RWPE1 (cell line): ENCODE measurements at regions not wholly inside any gene's neighbourhood (a gene's known extent, or its start where the extent isn't known, plus 50 kb on each side); places are given as distances from the start of the nearest gene placed in this dataset.

Experiments used
- CTCF ChIA-PET: fragments of 350-600 bp; sonication (Branson Sonifier 250); formaldehyde crosslinking; extraction: SDS; loops from one replicate; lab custom pipeline; 2021; lab: Yijun Ruan, JAX
- POLR2A ChIA-PET: fragments of 400-600 bp; formaldehyde crosslinking; extraction: SDS; loops from one replicate; lab custom pipeline; 2020; ENCODE audit warnings: antibody characterized with exemption; ENCODE audit not compliant: low non-redundant PET; lab: Yijun Ruan, JAX
- DNase-seq: peaks from one replicate; pipeline ENCODE4 v3.0.0; 2012; ENCODE audit warnings: low spot score
- H3K27ac ChIP-seq: fragments of 450-650 bp; 2 replicates; pipeline ENCODE4 v1.5.1; 2017
- CTCF ChIP-seq: fragments of 450-650 bp; conservative IDR thresholded peaks from 2 replicates; pipeline ENCODE4 v1.5.1; 2017; ENCODE audit warnings: low read depth, mild to moderate bottlenecking

GRCh38 chr15:96720251-96720650 lies 389.8 kb downstream of the NR2F2 start:
- TF ChIP-seq CTCF, result no peak
- no peak for DNase-seq
- ChIA-PET CTCF (interaction anchor here (0.8 kb wide), 1 partner anchor 27 kb away, joined by 3 read pairs; no protein-coding TSS in a partner anchor), POLR2A (no interaction called here)
- H3K27ac ChIP-seq, result no peak overlapping the region

DNA sequence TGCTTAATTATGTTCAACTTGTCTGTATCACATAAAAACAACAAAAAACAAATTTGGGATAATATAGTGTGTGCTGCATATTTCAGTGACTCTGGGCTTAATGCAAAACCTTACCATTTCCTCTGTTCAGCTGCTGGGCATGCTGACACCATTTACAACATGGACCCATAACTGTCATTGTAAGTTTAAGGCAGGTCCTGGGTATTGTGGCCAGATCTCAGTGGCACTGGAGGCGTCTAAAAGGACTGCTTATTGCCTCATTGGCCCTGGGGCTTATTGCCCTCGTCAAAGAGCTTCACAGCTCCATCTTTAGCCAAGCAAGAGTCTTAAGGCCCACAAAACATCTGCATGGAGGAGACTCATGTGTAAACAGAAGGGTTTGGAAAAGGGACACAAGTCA lies 390.2 kb downstream of the NR2F2 start:
- no peak for DNase-seq
- no peak overlapping the region for H3K27ac ChIP-seq
- TF ChIP-seq CTCF, result no peak
- ChIA-PET CTCF (interaction anchor here (0.6 kb wide), 2 partner anchors 560 to 1122 kb away, joined by 3 to 8 read pairs; no protein-coding TSS in a partner anchor), POLR2A (no interaction called here)

DNA sequence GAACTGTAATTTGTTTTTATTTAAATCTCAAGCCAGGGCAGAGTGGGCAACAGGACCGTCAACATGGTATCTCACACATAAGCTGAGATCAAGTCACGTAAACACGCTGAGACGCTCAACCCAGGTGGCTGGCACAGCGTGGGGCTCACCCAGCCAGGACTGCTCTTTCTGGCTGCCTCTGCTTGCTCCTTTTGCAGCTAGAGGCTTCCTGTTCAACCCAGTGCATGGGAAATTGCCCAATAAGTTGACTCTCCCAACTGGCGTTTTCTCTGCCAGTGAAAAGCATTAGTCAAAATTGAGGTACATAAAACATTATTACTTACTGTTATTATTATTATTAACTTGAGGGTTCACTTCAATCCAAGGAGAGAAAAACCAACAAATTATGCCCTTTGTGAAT lies 398.1 kb downstream of the NR2F2 start:
- no peak for TF ChIP-seq CTCF
- ChIA-PET CTCF (interaction anchor here (0.6 kb wide), 1 partner anchor 230 kb away, joined by 3 read pairs; no protein-coding TSS in a partner anchor), POLR2A (no interaction called here)
- no peak for DNase-seq
- no peak overlapping the region for H3K27ac ChIP-seq

DNA sequence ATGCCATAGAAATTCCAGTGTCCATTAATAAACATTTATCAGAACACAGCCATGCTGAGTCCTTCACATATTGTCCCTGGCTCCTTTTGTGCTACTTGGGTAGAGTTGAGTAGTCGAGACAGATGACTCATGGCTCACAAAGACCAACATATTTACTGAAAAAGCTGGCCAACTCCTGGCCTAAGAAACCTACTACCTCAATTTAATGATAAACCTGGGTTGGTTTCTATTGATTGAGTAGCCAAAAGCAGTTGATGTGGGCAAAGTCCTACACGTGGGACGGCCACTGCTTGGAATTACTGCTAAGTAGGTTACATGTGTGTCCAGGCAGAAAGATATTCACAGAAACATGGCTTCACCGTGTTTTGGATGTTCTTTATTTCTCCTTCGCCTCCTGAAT lies 402.2 kb downstream of the NR2F2 start:
- no peak overlapping the region for H3K27ac ChIP-seq
- no peak for TF ChIP-seq CTCF
- ChIA-PET CTCF (no interaction called here), POLR2A (no interaction called here)
- no peak for DNase-seq

DNA sequence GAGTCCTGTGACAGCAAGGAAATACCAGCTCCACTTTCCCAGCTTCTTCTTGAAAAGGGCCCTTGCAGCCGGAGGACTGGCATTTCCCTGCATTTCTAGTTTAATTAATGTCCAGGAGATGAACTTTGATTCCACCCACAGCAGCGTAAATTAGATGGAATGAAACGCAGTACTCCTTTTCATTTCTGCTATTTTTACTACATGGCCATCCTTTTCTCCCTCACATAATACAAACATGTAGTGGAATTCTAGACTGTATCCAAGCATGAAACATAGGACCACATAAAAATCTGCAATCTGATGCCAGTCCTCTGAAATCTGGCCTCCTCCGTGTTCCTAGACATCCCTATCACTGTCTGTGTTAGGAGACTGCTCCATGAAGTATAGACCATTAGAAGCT lies 403.2 kb downstream of the NR2F2 start:
- DNase-seq, result no peak
- no peak overlapping the region for H3K27ac ChIP-seq
- ChIA-PET POLR2A (no interaction called here), CTCF (no interaction called here)
- no peak for TF ChIP-seq CTCF

- no peak overlapping the region for H3K27ac ChIP-seq
- no peak for DNase-seq
- TF ChIP-seq CTCF, result no peak
- CTCF ChIA-PET, result interaction anchor here (0.7 kb wide), 1 partner anchor 1648 kb away, joined by 5 read pairs; no protein-coding TSS in a partner anchor
- POLR2A ChIA-PET, result no interaction called here
Measured at GRCh38 chr15:96735632-96736240, 405.2 kb downstream of the NR2F2 start.
